ENCODE measurements at regions not wholly inside any gene's neighbourhood (a gene's known extent, or its start where the extent isn't known, plus 50 kb on each side); places are given as distances from the start of the nearest gene placed in this dataset.

GRCh38 chr5:62133426-62133825 is 172.6 kb upstream of the KIF2A start:
- Histone ChIP-seq H3K9ac (ENCODE audit: low read length) (no peak overlapping the region), H3K36me3 (ENCODE audit: insufficient read depth, low read length) (no peaks in the 10 kb centered on the region), H3K4me1 (ENCODE audit: insufficient read depth, low read length) (no peaks in the 10 kb centered on the region), H3K4me3 (ENCODE audit: low read depth in 1 of 2, low read length in 2 of 2) (no peak overlapping the region), H3K27ac (ENCODE audit: low read depth, low read length) (no peak overlapping the region), H3K9me3 (ENCODE audit: low read length) (no peaks in the 10 kb centered on the region), H3K27me3 (ENCODE audit: control insufficient read depth in 1 of 2, insufficient read depth in 2 of 2, low read length in 2 of 2) (no peaks in the 10 kb centered on the region)

GRCh38 chr5:62134811-62135210 is 171.2 kb upstream of the KIF2A start:
- Histone ChIP-seq H3K4me3 (ENCODE audit: low read depth in 1 of 2, low read length in 2 of 2) (no peak overlapping the region), H3K4me1 (ENCODE audit: insufficient read depth, low read length) (no peaks in the 10 kb centered on the region), H3K36me3 (ENCODE audit: insufficient read depth, low read length) (no peaks in the 10 kb centered on the region), H3K9me3 (ENCODE audit: low read length) (no peaks in the 10 kb centered on the region), H3K27ac (ENCODE audit: low read depth, low read length) (no peak overlapping the region), H3K27me3 (ENCODE audit: control insufficient read depth in 1 of 2, insufficient read depth in 2 of 2, low read length in 2 of 2) (no peaks in the 10 kb centered on the region), H3K9ac (ENCODE audit: low read length) (no peak overlapping the region)

GRCh38 chr5:62137628-62138027 is 168.4 kb upstream of the KIF2A start:
- H3K36me3 ChIP-seq (ENCODE audit: insufficient read depth, low read length) = no peaks in the 10 kb centered on the region
- H3K4me1 ChIP-seq (ENCODE audit: insufficient read depth, low read length) = no peaks in the 10 kb centered on the region
- H3K9me3 ChIP-seq (ENCODE audit: low read length) = no peaks in the 10 kb centered on the region
- no peak overlapping the region for H3K4me3 ChIP-seq (ENCODE audit: low read depth in 1 of 2, low read length in 2 of 2)
- H3K27me3 ChIP-seq (ENCODE audit: control insufficient read depth in 1 of 2, insufficient read depth in 2 of 2, low read length in 2 of 2) = no peaks in the 10 kb centered on the region
- H3K27ac ChIP-seq (ENCODE audit: low read depth, low read length) = no peak overlapping the region
- H3K9ac ChIP-seq (ENCODE audit: low read length) = no peak overlapping the region

- Histone ChIP-seq H3K4me1 (ENCODE audit: insufficient read depth, low read length) (no peaks in the 10 kb centered on the region), H3K27me3 (ENCODE audit: control insufficient read depth in 1 of 2, insufficient read depth in 2 of 2, low read length in 2 of 2) (no peaks in the 10 kb centered on the region)
These were observed 167.4 kb upstream of the KIF2A start for GRCh38 chr5:62138607-62139006.

GRCh38 chr5:62139741-62140140 is 166.3 kb upstream of the KIF2A start:
- Histone ChIP-seq H3K9ac (ENCODE audit: low read length) (no peak overlapping the region), H3K27me3 (ENCODE audit: control insufficient read depth in 1 of 2, insufficient read depth in 2 of 2, low read length in 2 of 2) (no peaks in the 10 kb centered on the region), H3K4me3 (ENCODE audit: low read depth in 1 of 2, low read length in 2 of 2) (no peak overlapping the region), H3K27ac (ENCODE audit: low read depth, low read length) (no peak overlapping the region), H3K4me1 (ENCODE audit: insufficient read depth, low read length) (no peaks in the 10 kb centered on the region), H3K36me3 (ENCODE audit: insufficient read depth, low read length) (no peaks in the 10 kb centered on the region), H3K9me3 (ENCODE audit: low read length) (no peaks in the 10 kb centered on the region)

More at GRCh38 chr5:62138607-62139006, 167.4 kb upstream of the KIF2A start:
- H3K27ac ChIP-seq (ENCODE audit: low read depth, low read length) = no peak overlapping the region
- H3K4me3 ChIP-seq (ENCODE audit: low read depth in 1 of 2, low read length in 2 of 2) = no peak overlapping the region
- H3K36me3 ChIP-seq (ENCODE audit: insufficient read depth, low read length) = no peaks in the 10 kb centered on the region
- H3K9me3 ChIP-seq (ENCODE audit: low read length) = no peaks in the 10 kb centered on the region
- H3K9ac ChIP-seq (ENCODE audit: low read length) = no peak overlapping the region

- Histone ChIP-seq H3K4me3 (ENCODE audit: low read depth in 1 of 2, low read length in 2 of 2) (no peak overlapping the region), H3K9me3 (ENCODE audit: low read length) (no peaks in the 10 kb centered on the region), H3K27ac (ENCODE audit: low read depth, low read length) (no peak overlapping the region), H3K27me3 (ENCODE audit: control insufficient read depth in 1 of 2, insufficient read depth in 2 of 2, low read length in 2 of 2) (no peaks in the 10 kb centered on the region), H3K9ac (ENCODE audit: low read length) (no peak overlapping the region), H3K4me1 (ENCODE audit: insufficient read depth, low read length) (no peaks in the 10 kb centered on the region), H3K36me3 (ENCODE audit: insufficient read depth, low read length) (no peaks in the 10 kb centered on the region)
These were observed 163.7 kb upstream of the KIF2A start for GRCh38 chr5:62142351-62142750.

GRCh38 chr5:62143268-62144229 is 162.5 kb upstream of the KIF2A start:
- Histone ChIP-seq H3K4me3 (ENCODE audit: low read depth in 1 of 2, low read length in 2 of 2) (no peak overlapping the region), H3K9me3 (ENCODE audit: low read length) (no peaks in the 10 kb centered on the region), H3K36me3 (ENCODE audit: insufficient read depth, low read length) (no peaks in the 10 kb centered on the region), H3K27me3 (ENCODE audit: control insufficient read depth in 1 of 2, insufficient read depth in 2 of 2, low read length in 2 of 2) (no peaks in the 10 kb centered on the region), H3K27ac (ENCODE audit: low read depth, low read length) (no peak overlapping the region), H3K9ac (ENCODE audit: low read length) (no peak overlapping the region), H3K4me1 (ENCODE audit: insufficient read depth, low read length) (no peaks in the 10 kb centered on the region)

GRCh38 chr5:62144401-62145022 is 161.5 kb upstream of the KIF2A start:
- H3K9me3 ChIP-seq (ENCODE audit: low read length) = no peaks in the 10 kb centered on the region
- no peak overlapping the region for H3K9ac ChIP-seq (ENCODE audit: low read length)
- H3K36me3 ChIP-seq (ENCODE audit: insufficient read depth, low read length) = no peaks in the 10 kb centered on the region
- H3K4me3 ChIP-seq (ENCODE audit: low read depth in 1 of 2, low read length in 2 of 2) = no peak overlapping the region
- H3K27me3 ChIP-seq (ENCODE audit: control insufficient read depth in 1 of 2, insufficient read depth in 2 of 2, low read length in 2 of 2) = no peaks in the 10 kb centered on the region
- H3K27ac ChIP-seq (ENCODE audit: low read depth, low read length) = no peak overlapping the region
- no peaks in the 10 kb centered on the region for H3K4me1 ChIP-seq (ENCODE audit: insufficient read depth, low read length)

GRCh38 chr5:62149879-62150278 is 156.1 kb upstream of the KIF2A start:
- Histone ChIP-seq H3K9ac (ENCODE audit: low read length) (no peak overlapping the region), H3K4me1 (ENCODE audit: insufficient read depth, low read length) (no peaks in the 10 kb centered on the region), H3K4me3 (ENCODE audit: low read depth in 1 of 2, low read length in 2 of 2) (no peak overlapping the region), H3K36me3 (ENCODE audit: insufficient read depth, low read length) (no peaks in the 10 kb centered on the region), H3K27ac (ENCODE audit: low read depth, low read length) (no peak overlapping the region), H3K27me3 (ENCODE audit: control insufficient read depth in 1 of 2, insufficient read depth in 2 of 2, low read length in 2 of 2) (no peaks in the 10 kb centered on the region), H3K9me3 (ENCODE audit: low read length) (no peaks in the 10 kb centered on the region)

GRCh38 chr5:62152394-62153087 is 153.5 kb upstream of the KIF2A start:
- H3K9ac ChIP-seq (ENCODE audit: low read length) = no peak overlapping the region
- H3K27ac ChIP-seq (ENCODE audit: low read depth, low read length) = no peak overlapping the region
- no peaks in the 10 kb centered on the region for H3K27me3 ChIP-seq (ENCODE audit: control insufficient read depth in 1 of 2, insufficient read depth in 2 of 2, low read length in 2 of 2)
- H3K4me1 ChIP-seq (ENCODE audit: insufficient read depth, low read length) = no peaks in the 10 kb centered on the region
- H3K36me3 ChIP-seq (ENCODE audit: insufficient read depth, low read length) = no peaks in the 10 kb centered on the region
- no peak overlapping the region for H3K4me3 ChIP-seq (ENCODE audit: low read depth in 1 of 2, low read length in 2 of 2)
- H3K9me3 ChIP-seq (ENCODE audit: low read length) = no peaks in the 10 kb centered on the region

GRCh38 chr5:62154758-62155157 is 151.2 kb upstream of the KIF2A start:
- H3K9ac ChIP-seq (ENCODE audit: low read length) = no peak overlapping the region
- no peak overlapping the region for H3K4me3 ChIP-seq (ENCODE audit: low read depth in 1 of 2, low read length in 2 of 2)
- H3K4me1 ChIP-seq (ENCODE audit: insufficient read depth, low read length) = no peaks in the 10 kb centered on the region
- H3K36me3 ChIP-seq (ENCODE audit: insufficient read depth, low read length) = no peaks in the 10 kb centered on the region
- no peaks in the 10 kb centered on the region for H3K27me3 ChIP-seq (ENCODE audit: control insufficient read depth in 1 of 2, insufficient read depth in 2 of 2, low read length in 2 of 2)
- no peaks in the 10 kb centered on the region for H3K9me3 ChIP-seq (ENCODE audit: low read length)
- H3K27ac ChIP-seq (ENCODE audit: low read depth, low read length) = no peak overlapping the region

Data from muscle layer of colon (tissue), 2 donors.